Osteoblast (primary cell): ENCODE measurements at regions not wholly inside any gene's neighbourhood (a gene's known extent, or its start where the extent isn't known, plus 50 kb on each side); places are given as distances from the start of the nearest gene placed in this dataset.

Experiments
- DNase-seq: peaks from one replicate; pipeline ENCODE4 v3.0.0; 2011; ENCODE audit warnings: low spot score, mixed read lengths; ENCODE audit not compliant: insufficient read length; ENCODE audit errors: missing footprints
- H2AFZ ChIP-seq: 2 replicates; pipeline ENCODE4 v1.6.0; 2011; ENCODE audit warnings: mild to moderate bottlenecking, low read length
- H3K27ac ChIP-seq: 2 replicates; pipeline ENCODE4 v1.5.1; 2011; ENCODE audit warnings: mild to moderate bottlenecking, low read depth, low read length, moderate library complexity
- H3K27me3 ChIP-seq: 2 replicates; pipeline ENCODE4 v1.6.0; 2012; ENCODE audit warnings: mild to moderate bottlenecking, control low read depth, inconsistent platforms, low read length, moderate library complexity; ENCODE audit not compliant: insufficient read depth
- H3K36me3 ChIP-seq: 2 replicates; pipeline ENCODE4 v1.5.1; 2011; ENCODE audit warnings: mild to moderate bottlenecking, low read length, control low read depth, moderate library complexity; ENCODE audit not compliant: insufficient read depth
- H3K4me1 ChIP-seq: 2 replicates; pipeline ENCODE4 v1.5.1; 2011; ENCODE audit warnings: mild to moderate bottlenecking, low read length, control low read depth, moderate library complexity; ENCODE audit not compliant: insufficient read depth
- H3K4me2 ChIP-seq: 2 replicates; pipeline ENCODE4 v1.6.0; 2011; ENCODE audit warnings: mild to moderate bottlenecking, low read length; ENCODE audit not compliant: insufficient read depth
- H3K4me3 ChIP-seq: fragments of 200-600 bp; sonication (generic); 3 replicates; pipeline ENCODE4 v1.5.1; 2012; ENCODE audit warnings: mild to moderate bottlenecking, low read length, inconsistent platforms; ENCODE audit not compliant: insufficient read depth
- H3K79me2 ChIP-seq: 2 replicates; pipeline ENCODE4 v1.6.0; 2012; ENCODE audit warnings: mild to moderate bottlenecking, low read length, control low read depth, inconsistent platforms; ENCODE audit not compliant: insufficient read depth
- H3K9me3 ChIP-seq: 2 replicates; pipeline ENCODE4 v1.5.1; 2011; ENCODE audit warnings: low read depth, low read length, control low read depth
- H4K20me1 ChIP-seq: 2 replicates; pipeline ENCODE4 v1.6.0; 2012; ENCODE audit warnings: mild to moderate bottlenecking, low read length, control low read depth; ENCODE audit not compliant: insufficient read depth
- TF ChIP-seq, protein P1 (sequence below): IDR thresholded peaks from 2 replicates; pipeline ENCODE4 v1.5.1; 2011; ENCODE audit warnings: mild to moderate bottlenecking, low read depth, low read length, moderate library complexity; ENCODE audit errors: extremely low read depth

DNA sequence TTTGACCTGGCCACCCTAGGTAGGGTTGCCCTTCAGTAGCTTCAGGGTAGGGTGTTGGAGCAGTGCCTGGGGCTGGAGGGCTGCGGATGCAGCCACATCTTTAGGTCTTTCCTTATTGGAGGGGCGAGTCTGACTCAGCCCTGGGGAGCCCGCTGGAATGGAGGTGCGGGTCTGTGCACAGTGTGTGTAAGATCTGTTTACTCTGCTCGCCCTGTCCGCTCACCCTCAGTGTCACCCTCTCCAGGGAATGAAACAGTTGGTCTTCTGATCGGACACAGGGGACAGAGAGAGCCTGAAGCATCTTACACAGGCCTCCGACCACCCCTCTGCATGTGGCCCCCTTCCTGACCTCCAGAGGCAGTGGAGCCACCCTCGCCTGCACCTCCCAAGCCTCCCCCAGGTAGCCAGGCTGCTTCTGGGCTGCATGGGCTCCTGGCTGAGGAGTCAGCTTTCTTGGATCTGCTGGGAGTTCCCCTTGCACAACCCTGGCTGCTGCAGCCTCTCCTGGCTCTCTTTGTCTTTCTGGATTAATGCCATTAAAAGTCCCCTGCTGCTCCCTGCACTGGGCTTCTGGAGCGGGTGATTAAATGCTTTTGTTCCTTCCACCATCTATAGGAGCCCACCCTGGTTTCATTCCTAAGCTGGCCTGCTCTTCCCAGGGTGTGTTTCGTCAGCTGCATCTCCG, 82.6 kb downstream of the ASB1 start:
- H3K79me2 ChIP-seq: no peaks in the 10 kb centered on the region
- no peak overlapping the region for H2AFZ ChIP-seq
- DNase-seq: peak; percentile 77
- no peak overlapping the region for H3K27ac ChIP-seq
- H4K20me1 ChIP-seq: no peaks in the 10 kb centered on the region
- TF ChIP-seq, protein P1, sequence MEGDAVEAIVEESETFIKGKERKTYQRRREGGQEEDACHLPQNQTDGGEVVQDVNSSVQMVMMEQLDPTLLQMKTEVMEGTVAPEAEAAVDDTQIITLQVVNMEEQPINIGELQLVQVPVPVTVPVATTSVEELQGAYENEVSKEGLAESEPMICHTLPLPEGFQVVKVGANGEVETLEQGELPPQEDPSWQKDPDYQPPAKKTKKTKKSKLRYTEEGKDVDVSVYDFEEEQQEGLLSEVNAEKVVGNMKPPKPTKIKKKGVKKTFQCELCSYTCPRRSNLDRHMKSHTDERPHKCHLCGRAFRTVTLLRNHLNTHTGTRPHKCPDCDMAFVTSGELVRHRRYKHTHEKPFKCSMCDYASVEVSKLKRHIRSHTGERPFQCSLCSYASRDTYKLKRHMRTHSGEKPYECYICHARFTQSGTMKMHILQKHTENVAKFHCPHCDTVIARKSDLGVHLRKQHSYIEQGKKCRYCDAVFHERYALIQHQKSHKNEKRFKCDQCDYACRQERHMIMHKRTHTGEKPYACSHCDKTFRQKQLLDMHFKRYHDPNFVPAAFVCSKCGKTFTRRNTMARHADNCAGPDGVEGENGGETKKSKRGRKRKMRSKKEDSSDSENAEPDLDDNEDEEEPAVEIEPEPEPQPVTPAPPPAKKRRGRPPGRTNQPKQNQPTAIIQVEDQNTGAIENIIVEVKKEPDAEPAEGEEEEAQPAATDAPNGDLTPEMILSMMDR: no peak
- peaks cover 19% of the 10 kb centered on the region for H3K4me1 ChIP-seq
- H3K9me3 ChIP-seq: no peaks in the 10 kb centered on the region
- H3K4me2 ChIP-seq: no peak overlapping the region
- no peak overlapping the region for H3K4me3 ChIP-seq
- no peaks in the 10 kb centered on the region for H3K27me3 ChIP-seq
- H3K36me3 ChIP-seq: no peaks in the 10 kb centered on the region

DNA sequence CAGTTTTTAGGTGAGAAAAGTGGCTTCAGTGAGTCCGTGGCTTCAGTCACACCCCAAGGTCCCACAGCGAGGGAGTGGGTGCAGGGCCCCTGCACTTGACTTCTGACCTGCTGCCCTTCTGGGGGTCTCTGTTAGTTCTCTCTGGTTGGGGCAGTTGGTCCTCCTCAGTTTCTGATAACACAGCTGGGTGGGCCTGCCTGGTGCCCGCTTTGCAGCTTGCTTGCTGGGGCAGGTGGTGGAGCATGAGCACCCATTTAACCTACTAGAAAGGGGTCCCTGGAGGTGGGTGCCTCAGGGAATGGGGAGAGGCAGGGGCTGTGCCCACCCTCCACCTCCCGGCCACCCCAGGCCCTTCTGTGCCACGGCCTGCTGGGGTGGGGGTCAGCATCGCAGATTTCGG, 83.2 kb downstream of the ASB1 start:
- Histone ChIP-seq H3K27ac (no peak overlapping the region), H4K20me1 (no peaks in the 10 kb centered on the region), H3K4me1 (peaks cover 16% of the 10 kb centered on the region), H3K36me3 (no peaks in the 10 kb centered on the region), H3K79me2 (no peaks in the 10 kb centered on the region), H3K27me3 (no peaks in the 10 kb centered on the region), H3K9me3 (no peaks in the 10 kb centered on the region), H2AFZ (no peak overlapping the region), H3K4me2 (no peak overlapping the region), H3K4me3 (no peak overlapping the region)
- TF ChIP-seq, protein P1: no peak
- peak; percentile 49 for DNase-seq

DNA sequence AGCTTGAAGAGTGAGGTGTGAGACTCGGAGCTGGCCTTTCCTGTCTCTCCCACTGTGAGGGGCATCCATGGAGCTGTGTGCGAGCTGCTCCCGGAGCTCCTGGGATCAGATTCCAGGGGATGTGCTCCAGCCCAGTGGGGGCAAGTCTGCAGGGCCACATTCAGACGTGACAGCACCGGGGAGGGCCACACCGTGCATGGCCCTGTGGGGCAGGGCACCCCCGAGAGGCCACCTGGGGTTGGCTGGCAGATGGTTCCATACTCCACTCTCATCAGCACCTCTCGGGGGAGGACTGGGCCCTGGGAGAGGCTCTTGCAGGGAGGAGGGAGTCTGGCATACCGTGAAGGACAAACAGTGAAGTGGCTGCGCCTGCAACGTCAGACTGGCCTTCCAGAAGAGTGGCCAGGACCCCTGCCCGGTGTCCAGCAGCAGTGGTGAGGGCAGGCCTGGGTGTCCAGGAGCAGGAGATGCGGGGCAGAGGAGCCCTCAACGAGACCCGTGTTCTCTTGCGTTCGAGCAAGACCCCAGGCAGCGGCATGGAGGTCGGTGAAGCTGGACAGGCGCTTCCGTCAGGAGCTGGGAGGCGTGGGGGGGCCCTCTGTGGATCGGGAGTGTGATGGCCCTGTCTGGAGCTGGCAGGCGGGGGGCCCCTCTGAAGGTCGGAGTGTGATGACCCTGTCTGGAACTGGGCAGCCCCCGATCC, 84.3 kb downstream of the ASB1 start:
- Histone ChIP-seq H3K36me3 (no peaks in the 10 kb centered on the region), H3K9me3 (no peaks in the 10 kb centered on the region), H3K4me3 (no peak overlapping the region), H3K4me2 (no peak overlapping the region), H3K4me1 (peaks cover 8% of the 10 kb centered on the region), H3K27me3 (no peaks in the 10 kb centered on the region), H3K79me2 (no peaks in the 10 kb centered on the region), H3K27ac (no peak overlapping the region), H4K20me1 (no peaks in the 10 kb centered on the region), H2AFZ (no peak overlapping the region)
- TF ChIP-seq, protein P1: no peak
- DNase-seq: peak; percentile 65

DNA sequence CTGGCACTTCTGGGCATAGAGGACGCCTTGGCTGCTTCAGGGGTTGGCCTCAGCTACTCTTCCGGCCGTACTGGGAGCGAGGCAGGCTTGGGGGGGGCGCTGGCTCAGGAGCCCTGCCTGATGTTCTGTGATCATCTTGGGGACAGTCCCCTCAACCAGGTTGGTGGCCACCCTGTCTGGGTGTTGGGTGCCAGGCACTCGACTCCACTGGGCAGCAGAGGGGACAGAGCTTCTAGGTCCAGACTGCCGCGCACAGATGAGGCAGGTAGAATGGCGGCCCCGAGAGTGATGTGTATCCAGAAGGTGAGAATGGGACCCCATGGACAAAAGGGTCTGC, 84.9 kb downstream of the ASB1 start:
- no peak overlapping the region for H3K27ac ChIP-seq
- peaks cover 2% of the 10 kb centered on the region for H3K9me3 ChIP-seq
- H3K36me3 ChIP-seq: no peaks in the 10 kb centered on the region
- no peaks in the 10 kb centered on the region for H4K20me1 ChIP-seq
- no peak for DNase-seq
- peaks cover 8% of the 10 kb centered on the region for H3K4me1 ChIP-seq
- no peak overlapping the region for H3K4me3 ChIP-seq
- no peak overlapping the region for H2AFZ ChIP-seq
- TF ChIP-seq, protein P1: no peak
- no peaks in the 10 kb centered on the region for H3K79me2 ChIP-seq
- no peaks in the 10 kb centered on the region for H3K27me3 ChIP-seq
- no peak overlapping the region for H3K4me2 ChIP-seq
